KMS-11 (cell line): ENCODE measurements at regions not wholly inside any gene's neighbourhood (a gene's known extent, or its start where the extent isn't known, plus 50 kb on each side); places are given as distances from the start of the nearest gene placed in this dataset.

Experiments used
- H2AFZ ChIP-seq: fragments of 200-600 bp; sonication (generic); 2 replicates; pipeline ENCODE4 v1.6.1; 2016; ENCODE audit warnings: antibody characterized with exemption, mixed run types, low read depth
- H3K27ac ChIP-seq: fragments of 200-600 bp; sonication (generic); 2 replicates; pipeline ENCODE4 v1.6.1; 2016; ENCODE audit warnings: mild to moderate bottlenecking, mixed run types
- H3K27me3 ChIP-seq: fragments of 200-600 bp; sonication (generic); 2 replicates; pipeline ENCODE4 v1.6.1; 2017; ENCODE audit warnings: mild to moderate bottlenecking, low read depth, mixed run types, moderate library complexity; ENCODE audit not compliant: insufficient read depth
- H3K36me3 ChIP-seq: fragments of 200-600 bp; sonication (generic); 2 replicates; pipeline ENCODE4 v1.6.1; 2017; ENCODE audit warnings: mild to moderate bottlenecking, mixed run types; ENCODE audit not compliant: insufficient read depth
- H3K4me1 ChIP-seq: fragments of 200-600 bp; sonication (generic); 2 replicates; pipeline ENCODE4 v1.6.1; 2016; ENCODE audit warnings: mild to moderate bottlenecking, low read depth, mixed run types; ENCODE audit not compliant: poor library complexity, severe bottlenecking
- H3K4me2 ChIP-seq: fragments of 200-600 bp; sonication (generic); 2 replicates; pipeline ENCODE4 v1.7.0; 2016; ENCODE audit warnings: mild to moderate bottlenecking, mixed run types
- H3K4me3 ChIP-seq: fragments of 200-600 bp; sonication (generic); IDR thresholded peaks from 2 replicates; pipeline ENCODE4 v1.6.1; 2017; ENCODE audit warnings: low read depth, low read length, mixed read lengths; ENCODE audit not compliant: insufficient read depth
- H3K79me2 ChIP-seq: fragments of 200-600 bp; sonication (generic); 2 replicates; pipeline ENCODE4 v1.6.1; 2016; ENCODE audit warnings: low read depth, mixed run types; ENCODE audit not compliant: insufficient read depth
- H3K9ac ChIP-seq: fragments of 200-600 bp; sonication (generic); 2 replicates; pipeline ENCODE4 v1.6.1; 2016; ENCODE audit warnings: mild to moderate bottlenecking, mixed run types
- H4K20me1 ChIP-seq: fragments of 200-600 bp; sonication (generic); 2 replicates; pipeline ENCODE4 v1.6.1; 2016; ENCODE audit warnings: mild to moderate bottlenecking, mixed run types; ENCODE audit not compliant: insufficient read depth
- TF ChIP-seq, protein P1 (sequence below): fragments of 200-600 bp; sonication (generic); conservative IDR thresholded peaks from 2 replicates; pipeline ENCODE4 v1.6.1; 2017; ENCODE audit warnings: low read depth, mild to moderate bottlenecking, antibody characterized with exemption, low read length, moderate library complexity, mixed read lengths

DNA sequence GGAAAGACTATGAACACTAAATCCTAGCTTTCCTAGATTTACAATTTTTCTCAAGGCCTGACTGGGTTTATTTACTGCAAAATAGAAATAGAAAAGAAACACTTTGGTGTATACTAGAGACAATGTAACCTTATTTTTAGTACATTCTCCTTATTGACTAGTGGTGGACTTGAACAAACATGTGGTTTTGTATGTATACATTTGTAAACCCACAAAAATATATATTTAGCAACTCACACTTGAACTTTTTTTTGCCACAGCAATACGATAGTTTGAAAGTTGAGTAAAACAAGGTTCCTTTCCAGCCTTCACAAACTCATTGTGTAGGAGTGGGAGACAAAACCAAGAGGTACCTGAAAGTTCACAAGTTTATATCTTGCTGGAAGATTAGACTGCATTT lies 1633.4 kb upstream of the LRRTM1 start:
- H3K27ac ChIP-seq = no peak overlapping the region
- TF ChIP-seq, protein P1, sequence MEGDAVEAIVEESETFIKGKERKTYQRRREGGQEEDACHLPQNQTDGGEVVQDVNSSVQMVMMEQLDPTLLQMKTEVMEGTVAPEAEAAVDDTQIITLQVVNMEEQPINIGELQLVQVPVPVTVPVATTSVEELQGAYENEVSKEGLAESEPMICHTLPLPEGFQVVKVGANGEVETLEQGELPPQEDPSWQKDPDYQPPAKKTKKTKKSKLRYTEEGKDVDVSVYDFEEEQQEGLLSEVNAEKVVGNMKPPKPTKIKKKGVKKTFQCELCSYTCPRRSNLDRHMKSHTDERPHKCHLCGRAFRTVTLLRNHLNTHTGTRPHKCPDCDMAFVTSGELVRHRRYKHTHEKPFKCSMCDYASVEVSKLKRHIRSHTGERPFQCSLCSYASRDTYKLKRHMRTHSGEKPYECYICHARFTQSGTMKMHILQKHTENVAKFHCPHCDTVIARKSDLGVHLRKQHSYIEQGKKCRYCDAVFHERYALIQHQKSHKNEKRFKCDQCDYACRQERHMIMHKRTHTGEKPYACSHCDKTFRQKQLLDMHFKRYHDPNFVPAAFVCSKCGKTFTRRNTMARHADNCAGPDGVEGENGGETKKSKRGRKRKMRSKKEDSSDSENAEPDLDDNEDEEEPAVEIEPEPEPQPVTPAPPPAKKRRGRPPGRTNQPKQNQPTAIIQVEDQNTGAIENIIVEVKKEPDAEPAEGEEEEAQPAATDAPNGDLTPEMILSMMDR = no peak
- no peaks in the 10 kb centered on the region for H4K20me1 ChIP-seq
- no peak overlapping the region for H3K9ac ChIP-seq
- H3K36me3 ChIP-seq = no peaks in the 10 kb centered on the region
- H3K4me2 ChIP-seq = no peak overlapping the region
- H3K27me3 ChIP-seq = no peaks in the 10 kb centered on the region
- no peak overlapping the region for H3K4me3 ChIP-seq
- peaks cover 10% of the 10 kb centered on the region for H3K4me1 ChIP-seq
- no peaks in the 10 kb centered on the region for H3K79me2 ChIP-seq
- no peak overlapping the region for H2AFZ ChIP-seq

DNA sequence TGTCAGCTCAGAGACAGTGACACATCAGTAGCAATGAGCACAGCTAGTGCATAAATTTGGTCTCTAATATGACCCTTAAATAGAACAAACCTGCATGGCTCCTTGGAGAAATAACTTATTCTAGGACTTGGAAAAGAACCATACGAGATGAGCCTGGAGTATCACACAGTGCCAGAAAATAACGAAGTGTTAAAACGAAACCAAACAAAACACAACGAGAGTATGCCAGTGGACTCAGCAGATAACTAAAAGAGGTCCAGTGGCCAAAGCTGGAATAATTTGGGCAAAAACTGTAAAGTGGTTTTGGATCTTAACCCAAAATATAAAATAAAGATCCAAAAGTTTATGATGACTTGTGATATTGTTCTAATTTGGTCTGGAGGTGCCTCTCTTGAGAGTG lies 1599.0 kb upstream of the LRRTM1 start:
- H3K36me3 ChIP-seq = no peaks in the 10 kb centered on the region
- H3K27ac ChIP-seq = no peak overlapping the region
- H3K4me3 ChIP-seq = no peak overlapping the region
- no peaks in the 10 kb centered on the region for H3K27me3 ChIP-seq
- no peak overlapping the region for H3K4me2 ChIP-seq
- H2AFZ ChIP-seq = no peak overlapping the region
- no peak overlapping the region for H3K9ac ChIP-seq
- H3K79me2 ChIP-seq = no peaks in the 10 kb centered on the region
- no peaks in the 10 kb centered on the region for H3K4me1 ChIP-seq
- TF ChIP-seq, protein P1 = no peak
- no peaks in the 10 kb centered on the region for H4K20me1 ChIP-seq

- Histone ChIP-seq H2AFZ (no peak overlapping the region), H3K4me2 (no peak overlapping the region), H3K4me1 (no peaks in the 10 kb centered on the region), H3K36me3 (no peaks in the 10 kb centered on the region), H4K20me1 (no peaks in the 10 kb centered on the region), H3K27ac (no peak overlapping the region), H3K27me3 (no peaks in the 10 kb centered on the region), H3K79me2 (no peaks in the 10 kb centered on the region), H3K9ac (no peak overlapping the region), H3K4me3 (no peak overlapping the region)
- TF ChIP-seq, protein P1 = no peak; the same call in 1 of the 2 replicates
Measured at GRCh38 chr2:81901017-81901416, 1596.5 kb upstream of the LRRTM1 start.

DNA sequence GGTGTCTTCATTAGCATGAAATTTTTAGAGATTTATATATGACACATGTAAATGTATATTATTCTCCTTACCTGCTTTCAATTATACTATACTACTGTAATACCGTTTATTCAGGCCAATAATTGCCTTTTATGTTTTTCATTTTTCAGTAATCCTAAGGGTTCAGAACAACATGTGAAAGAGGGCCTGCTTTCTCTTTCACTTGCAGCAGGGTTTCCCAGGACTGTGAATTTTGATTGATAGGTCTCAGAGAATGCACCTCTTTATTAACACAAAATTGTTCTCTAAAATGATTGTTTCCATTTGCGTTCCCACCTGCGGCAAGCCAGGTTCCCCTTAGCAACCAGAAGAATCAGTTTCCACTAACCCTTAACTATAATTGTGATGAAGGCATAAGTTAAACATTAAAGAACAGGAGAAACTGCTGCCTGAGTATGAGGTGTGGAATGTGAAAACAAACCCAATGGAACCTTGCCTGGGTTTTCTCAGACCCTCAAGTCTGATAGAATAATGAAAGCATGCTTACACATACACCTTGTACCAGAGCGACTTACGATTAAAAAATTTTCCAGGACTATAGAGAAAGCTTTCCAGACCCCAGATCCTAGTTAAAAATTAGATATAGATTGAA lies 1591.2 kb upstream of the LRRTM1 start:
- no peak overlapping the region for H3K4me2 ChIP-seq

More for the DNA sequence above, 1591.2 kb upstream of the LRRTM1 start:
- H3K9ac ChIP-seq = no peak overlapping the region
- H3K79me2 ChIP-seq = no peaks in the 10 kb centered on the region
- no peaks in the 10 kb centered on the region for H3K36me3 ChIP-seq
- no peak overlapping the region for H3K27ac ChIP-seq
- no peak overlapping the region for H2AFZ ChIP-seq
- TF ChIP-seq, protein P1 = no peak
- H4K20me1 ChIP-seq = no peaks in the 10 kb centered on the region
- no peaks in the 10 kb centered on the region for H3K27me3 ChIP-seq
- no peaks in the 10 kb centered on the region for H3K4me1 ChIP-seq
- H3K4me3 ChIP-seq = no peak overlapping the region
